Brain microvascular endothelial cell (primary cell): ENCODE measurements at regions not wholly inside any gene's neighbourhood (a gene's known extent, or its start where the extent isn't known, plus 50 kb on each side); places are given as distances from the start of the nearest gene placed in this dataset.

Experiments used
- DNase-seq: peaks from one replicate; pipeline ENCODE4 v3.0.0-alpha.2; 2020
- H3K27ac ChIP-seq: fragments of 250-450 bp; sonication (Bioruptor Pico); 2 replicates; pipeline ENCODE4 v1.5.1; 2020; ENCODE audit warnings: mild to moderate bottlenecking, moderate library complexity
- H3K27me3 ChIP-seq: fragments of 250-450 bp; sonication (Bioruptor Pico); replicated peaks from 2 replicates; pipeline ENCODE4 v1.5.1; 2020; ENCODE audit warnings: mild to moderate bottlenecking
- H3K36me3 ChIP-seq: fragments of 250-450 bp; sonication (Bioruptor Pico); replicated peaks from 2 replicates; pipeline ENCODE4 v1.5.1; 2020; ENCODE audit warnings: mild to moderate bottlenecking
- H3K4me3 ChIP-seq: 2 replicates; pipeline ENCODE4 v1.5.1; 2011; ENCODE audit warnings: low read depth, mild to moderate bottlenecking, control low read depth, low read length, moderate library complexity
- in situ Hi-C: cut with HindIII; loops from 2 replicates; pipeline ENCODE4 v1.10.0; 2017; ENCODE audit warnings: low sequenced_read_pairs, low pct_ligation_motif_present
- TF ChIP-seq, protein P1 (sequence below): IDR thresholded peaks from 2 replicates; pipeline ENCODE4 v1.5.1; 2011; ENCODE audit warnings: low read depth, mild to moderate bottlenecking, moderate library complexity, low read length, control low read depth, inconsistent platforms; ENCODE audit errors: missing control alignments

DNA sequence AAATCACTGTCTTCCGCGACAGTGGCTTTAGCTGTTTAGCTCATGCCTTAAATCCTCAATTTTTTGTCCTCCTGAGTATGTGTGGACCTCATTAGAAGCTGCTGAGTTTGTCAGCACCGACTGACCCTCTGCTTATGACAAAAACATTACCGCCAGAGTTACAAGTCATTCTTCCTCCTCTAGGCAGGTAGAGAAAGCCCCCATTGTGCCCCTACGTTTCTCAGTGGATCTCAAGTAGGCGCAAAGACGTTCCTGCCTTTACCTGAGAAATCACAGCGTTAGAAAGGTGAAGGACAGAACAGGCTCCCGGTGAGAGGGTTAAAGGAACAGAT is 227.3 kb upstream of the PDE10A start:
- no peaks in the 10 kb centered on the region for H3K27me3 ChIP-seq
- in situ Hi-C loops: loop anchor here (25.0 kb wide), 1 partner anchor 197 kb away; no protein-coding TSS in a partner anchor
- DNase-seq: no peak
- TF ChIP-seq, protein P1, sequence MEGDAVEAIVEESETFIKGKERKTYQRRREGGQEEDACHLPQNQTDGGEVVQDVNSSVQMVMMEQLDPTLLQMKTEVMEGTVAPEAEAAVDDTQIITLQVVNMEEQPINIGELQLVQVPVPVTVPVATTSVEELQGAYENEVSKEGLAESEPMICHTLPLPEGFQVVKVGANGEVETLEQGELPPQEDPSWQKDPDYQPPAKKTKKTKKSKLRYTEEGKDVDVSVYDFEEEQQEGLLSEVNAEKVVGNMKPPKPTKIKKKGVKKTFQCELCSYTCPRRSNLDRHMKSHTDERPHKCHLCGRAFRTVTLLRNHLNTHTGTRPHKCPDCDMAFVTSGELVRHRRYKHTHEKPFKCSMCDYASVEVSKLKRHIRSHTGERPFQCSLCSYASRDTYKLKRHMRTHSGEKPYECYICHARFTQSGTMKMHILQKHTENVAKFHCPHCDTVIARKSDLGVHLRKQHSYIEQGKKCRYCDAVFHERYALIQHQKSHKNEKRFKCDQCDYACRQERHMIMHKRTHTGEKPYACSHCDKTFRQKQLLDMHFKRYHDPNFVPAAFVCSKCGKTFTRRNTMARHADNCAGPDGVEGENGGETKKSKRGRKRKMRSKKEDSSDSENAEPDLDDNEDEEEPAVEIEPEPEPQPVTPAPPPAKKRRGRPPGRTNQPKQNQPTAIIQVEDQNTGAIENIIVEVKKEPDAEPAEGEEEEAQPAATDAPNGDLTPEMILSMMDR: no peak
- no peak overlapping the region for H3K27ac ChIP-seq
- no peaks in the 10 kb centered on the region for H3K36me3 ChIP-seq
- H3K4me3 ChIP-seq: no peak overlapping the region

DNA sequence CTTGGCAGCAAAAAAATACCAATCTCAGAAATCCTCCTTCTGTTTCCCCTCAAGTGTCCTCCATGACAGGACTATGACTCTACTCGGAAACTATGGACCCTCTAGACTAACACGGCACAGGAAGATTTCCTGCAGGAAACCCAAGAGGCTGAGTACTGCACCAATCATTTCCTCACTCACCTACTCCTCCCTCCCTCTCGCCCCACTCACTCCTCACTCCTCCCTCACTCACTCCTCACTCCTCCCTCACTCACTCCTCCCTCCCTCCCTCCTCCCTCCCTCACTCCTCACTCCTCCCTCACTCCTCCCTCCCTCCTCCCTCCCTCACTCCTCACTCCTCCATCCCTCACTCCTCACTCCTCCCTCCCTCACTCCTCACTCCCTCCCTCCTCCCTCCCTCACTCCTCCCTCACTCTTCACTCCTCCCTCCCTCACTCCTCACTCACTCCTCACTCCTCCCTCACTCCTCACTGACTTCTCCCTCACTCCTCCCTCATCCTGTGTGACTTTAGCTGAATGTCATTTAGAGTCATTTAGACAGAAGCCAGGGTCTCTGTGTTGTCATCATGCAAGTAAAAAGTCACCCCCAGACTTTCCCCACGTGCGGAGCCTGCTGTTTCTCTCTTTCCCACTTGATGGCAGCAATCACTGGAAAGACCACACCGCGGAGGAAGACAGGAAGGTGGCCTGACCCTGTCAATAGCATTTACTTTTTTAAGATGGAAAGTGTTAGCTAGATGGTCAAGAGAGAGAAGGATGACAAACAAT is 226.8 kb upstream of the PDE10A start:
- DNase-seq: peak; percentile 58
- Histone ChIP-seq H3K36me3 (no peaks in the 10 kb centered on the region), H3K27me3 (no peaks in the 10 kb centered on the region), H3K27ac (no peak overlapping the region), H3K4me3 (no peak overlapping the region)
- TF ChIP-seq, protein P1: peak; percentile 89
- in situ Hi-C loops: loop anchor here (25.0 kb wide), 1 partner anchor 197 kb away; no protein-coding TSS in a partner anchor

DNA sequence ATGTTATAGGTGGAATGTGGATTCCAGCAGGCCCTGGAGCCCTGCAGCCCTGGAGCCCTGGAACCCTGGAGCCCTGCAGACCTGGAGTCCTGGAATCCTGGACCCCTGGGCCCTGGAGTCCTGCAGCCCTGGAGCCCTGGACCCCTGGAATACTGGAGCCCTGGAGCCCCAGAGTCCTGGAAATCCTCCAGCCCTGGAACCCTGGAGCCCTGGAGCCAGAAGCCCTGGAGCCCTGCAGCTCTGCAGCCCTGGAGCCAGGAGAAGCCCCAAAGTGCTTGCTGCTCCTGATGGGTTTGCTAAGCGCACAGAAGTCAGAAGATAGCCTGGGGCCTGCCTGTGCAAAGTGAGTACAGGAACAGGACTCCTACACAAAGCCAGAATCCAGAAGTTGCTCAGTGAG is 223.1 kb upstream of the PDE10A start:
- Histone ChIP-seq H3K4me3 (no peak overlapping the region), H3K27me3 (no peaks in the 10 kb centered on the region), H3K27ac (no peak overlapping the region), H3K36me3 (no peaks in the 10 kb centered on the region)
- TF ChIP-seq, protein P1: no peak
- no peak for DNase-seq
- in situ Hi-C loops: loop anchor here (25.0 kb wide), 1 partner anchor 201 kb away; no protein-coding TSS in a partner anchor

DNA sequence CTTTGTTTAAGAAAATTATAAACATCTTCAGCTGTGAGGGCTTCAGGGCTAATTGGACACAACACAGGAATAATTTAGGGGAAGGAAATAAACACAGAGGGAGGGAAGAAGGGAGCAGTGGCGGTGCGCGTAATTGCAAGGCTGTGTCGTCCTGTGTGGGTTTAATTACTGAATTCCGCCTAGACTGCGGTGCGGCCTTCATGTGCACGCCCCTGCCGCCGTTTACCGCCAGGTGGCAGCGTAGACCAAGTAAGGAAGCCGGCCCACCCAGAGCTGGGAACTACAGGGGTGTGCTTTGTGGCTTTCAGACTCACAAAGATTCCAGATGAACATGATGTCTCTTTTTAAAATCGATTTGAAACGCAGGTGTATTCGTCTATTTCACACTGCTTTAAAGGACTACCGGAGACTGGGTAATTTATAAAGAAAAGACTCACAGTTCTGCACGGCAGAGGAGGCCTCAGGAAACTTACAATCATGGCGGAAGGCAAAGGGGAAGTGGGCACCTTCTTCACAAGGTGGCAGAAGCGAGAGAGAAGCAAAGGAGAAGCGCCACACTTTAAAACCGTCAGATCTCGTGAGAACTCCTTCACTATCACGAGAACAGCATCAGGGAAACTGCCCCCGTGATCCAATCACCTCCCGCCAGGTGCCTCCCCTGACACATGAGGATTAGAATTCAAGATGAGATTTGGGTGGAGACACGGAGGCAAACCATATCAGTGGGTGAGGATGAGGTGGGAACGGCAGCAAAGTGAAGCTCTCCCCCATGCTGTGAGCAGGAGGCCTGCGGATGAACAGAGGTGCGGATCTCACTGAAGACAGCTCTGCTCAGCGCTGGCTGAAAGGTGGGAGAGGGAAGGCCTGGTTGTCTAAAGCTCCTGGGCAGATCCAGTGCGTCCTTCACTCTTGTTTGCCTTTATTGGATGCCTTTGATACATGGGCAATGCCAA is 222.0 kb upstream of the PDE10A start:
- H3K36me3 ChIP-seq: no peaks in the 10 kb centered on the region
- no peak overlapping the region for H3K27ac ChIP-seq
- H3K4me3 ChIP-seq: no peak overlapping the region
- in situ Hi-C loops: loop anchor here (25.0 kb wide), 1 partner anchor 202 kb away; no protein-coding TSS in a partner anchor
- no peaks in the 10 kb centered on the region for H3K27me3 ChIP-seq
- TF ChIP-seq, protein P1: peak; percentile 97
- peak; percentile 70 for DNase-seq

DNA sequence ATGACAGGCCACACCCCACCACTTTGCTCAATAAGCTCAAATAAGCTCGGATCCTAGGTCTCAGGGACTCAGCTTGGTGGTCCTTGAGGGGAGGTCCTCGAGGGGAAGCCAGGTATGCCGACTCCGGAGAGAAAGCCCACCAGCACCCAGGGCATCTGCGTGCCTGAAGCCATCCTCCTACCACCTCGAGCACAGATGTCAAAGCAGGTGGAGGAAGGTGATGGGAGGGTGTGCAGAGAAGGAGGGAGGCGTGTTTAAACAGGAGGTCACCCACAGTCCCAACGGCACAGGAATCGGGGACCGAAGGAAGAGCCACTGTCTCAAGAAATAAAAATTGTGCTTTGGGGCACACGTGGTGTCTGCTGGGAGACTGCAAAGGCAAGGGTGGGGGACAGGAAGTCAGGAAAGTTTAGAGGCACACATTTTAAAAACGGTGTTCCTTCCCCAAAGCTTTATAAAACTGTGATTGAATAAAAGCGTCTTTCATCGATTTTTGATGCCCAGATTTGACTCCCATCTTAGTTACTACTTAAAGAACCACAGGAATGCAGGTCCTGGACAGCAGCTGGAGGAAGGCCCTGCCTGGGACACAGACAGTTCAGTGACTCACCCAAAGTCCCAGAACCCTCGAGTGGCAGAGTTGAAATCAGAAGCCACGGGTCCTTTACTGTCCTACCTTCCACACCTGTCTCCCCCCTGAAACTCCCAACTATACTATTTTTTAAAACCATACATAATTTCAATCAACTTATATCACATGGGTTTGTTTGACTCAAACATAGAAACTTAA is 221.0 kb upstream of the PDE10A start:
- no peak overlapping the region for H3K27ac ChIP-seq
- no peaks in the 10 kb centered on the region for H3K27me3 ChIP-seq
- TF ChIP-seq, protein P1: no peak
- DNase-seq: peak; percentile 57
- in situ Hi-C loops: loop anchor here (25.0 kb wide), 1 partner anchor 203 kb away; no protein-coding TSS in a partner anchor
- no peak overlapping the region for H3K4me3 ChIP-seq
- H3K36me3 ChIP-seq: no peaks in the 10 kb centered on the region
